CD4-positive, alpha-beta T cell treated with Interleukin-17A for 4 hours (primary cell): ENCODE measurements at regions not wholly inside any gene's neighbourhood (a gene's known extent, or its start where the extent isn't known, plus 50 kb on each side); places are given as distances from the start of the nearest gene placed in this dataset.

Source experiments
- DNase-seq: peaks from one replicate; pipeline ENCODE4 v3.0.0-alpha.2; 2020; ENCODE audit warnings: mixed read lengths

DNA sequence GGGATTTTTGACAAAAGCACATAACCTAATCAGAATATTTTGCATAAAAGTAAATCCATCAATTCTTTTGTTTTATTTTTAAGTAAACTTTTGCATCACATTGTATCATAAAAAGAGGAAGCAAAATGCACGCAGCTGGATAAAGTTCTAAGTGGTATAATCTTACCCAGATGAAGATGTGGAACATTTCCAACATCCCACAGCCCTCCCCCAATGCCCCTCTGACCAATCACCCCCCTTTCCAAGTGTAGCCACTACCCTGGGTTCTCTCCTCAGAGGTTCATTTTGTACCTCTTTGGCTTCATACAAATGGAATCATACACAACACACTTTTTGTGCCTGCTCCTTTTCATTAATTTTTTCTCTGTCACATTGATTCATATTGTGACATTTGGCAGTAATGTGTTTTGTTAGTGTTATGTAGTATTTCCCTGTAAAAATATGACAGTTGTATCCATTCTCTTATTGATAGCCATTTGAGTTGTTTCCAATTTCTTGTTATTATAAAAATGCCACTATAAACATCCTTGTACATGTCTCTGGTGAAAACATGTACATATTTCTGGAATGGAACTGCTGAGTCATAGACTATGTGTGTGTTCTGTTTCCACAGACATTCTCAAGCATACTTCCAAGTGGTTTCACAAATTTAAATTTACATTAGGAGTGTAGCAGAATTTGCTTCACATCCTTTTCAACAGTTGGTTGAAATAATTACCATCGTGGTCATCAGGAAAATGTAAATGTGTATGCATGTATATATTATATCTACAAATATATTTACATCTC, 92.9 kb upstream of the SYNDIG1 start:
- DNase-seq, result no peak

GRCh38 chr20:24373372-24373771, 96.1 kb upstream of the SYNDIG1 start:
- no peak for DNase-seq

DNA sequence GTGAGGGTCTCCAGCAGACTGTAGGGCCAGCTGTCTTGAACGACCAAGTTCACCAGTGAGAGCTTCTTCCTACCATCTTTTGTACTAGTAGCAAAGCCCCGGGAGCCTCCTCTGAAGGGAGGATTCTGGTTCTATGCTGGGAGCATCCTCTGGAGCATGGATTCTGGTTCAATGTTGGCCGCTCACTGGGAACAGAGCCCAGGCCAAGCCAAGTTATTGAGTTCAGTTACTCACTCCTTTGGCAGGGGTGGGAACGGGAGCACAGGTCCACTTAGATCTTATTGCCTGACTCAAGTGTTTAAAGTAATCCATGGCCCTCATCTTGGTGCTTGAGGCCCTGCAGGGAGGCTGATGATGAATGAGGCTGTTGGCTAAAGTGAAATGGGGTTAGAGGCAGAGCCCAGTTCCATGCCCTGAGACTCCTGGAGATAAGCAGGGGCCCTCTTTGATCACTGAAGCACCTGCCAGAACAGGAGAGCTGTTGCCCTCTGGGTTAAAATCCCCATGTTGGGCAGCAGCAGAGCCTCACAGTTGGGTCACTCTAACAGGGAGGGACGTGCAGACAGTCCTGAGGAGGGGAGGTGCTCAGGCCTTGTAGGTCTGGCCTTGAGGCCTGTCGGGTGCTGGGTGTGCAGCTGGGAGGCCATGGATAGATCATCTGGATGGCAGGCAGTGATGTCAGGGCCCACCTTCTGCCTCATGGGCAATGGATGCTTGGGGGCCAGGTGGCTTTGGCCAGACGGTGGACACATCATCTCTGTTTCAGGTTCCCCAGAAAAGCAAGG, 98.3 kb upstream of the SYNDIG1 start:
- DNase-seq, result no peak

DNA sequence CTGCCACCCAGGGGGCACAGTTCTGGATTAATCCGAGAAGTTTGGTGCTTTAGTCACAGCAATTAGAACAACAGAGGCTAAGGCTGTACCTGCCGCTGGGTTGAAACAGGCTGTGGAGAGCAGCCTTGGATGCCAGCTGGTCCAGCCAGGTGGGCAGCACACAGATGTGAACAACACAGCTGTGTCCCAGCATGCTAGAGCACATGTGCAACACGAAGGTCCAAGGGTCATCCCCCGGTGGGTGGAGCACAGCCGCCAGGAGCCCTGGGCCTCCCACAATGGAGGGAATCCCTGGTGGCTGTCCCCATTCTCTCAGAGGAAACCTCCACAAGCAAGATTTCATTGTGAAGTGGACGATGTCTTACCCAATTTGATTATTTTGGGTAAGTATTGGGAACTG, 99.2 kb upstream of the SYNDIG1 start:
- DNase-seq, result no peak

DNA sequence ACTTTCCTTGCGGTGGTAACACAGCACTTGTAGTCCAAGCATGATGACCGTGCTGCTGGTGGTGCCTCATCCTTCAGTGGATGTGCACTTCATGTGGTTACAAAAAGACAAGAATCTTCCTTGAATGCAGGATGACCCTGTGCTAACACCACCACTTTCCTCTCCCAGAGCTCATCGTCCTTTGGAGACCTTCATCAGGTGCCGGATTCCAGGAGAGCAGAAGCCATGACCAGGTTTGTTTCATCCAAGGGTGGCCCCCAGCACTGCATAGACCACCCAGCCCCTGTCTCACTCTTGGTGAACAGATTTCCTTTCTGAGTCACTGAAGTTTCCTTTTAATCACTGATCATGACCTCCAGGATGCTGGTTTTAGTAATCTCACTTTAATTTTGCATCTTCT, 101.2 kb upstream of the SYNDIG1 start:
- DNase-seq, result no peak

- DNase-seq, result no peak
Measured at GRCh38 chr20:24366336-24367004, 103.0 kb upstream of the SYNDIG1 start.

- DNase-seq, result no peak
Measured at GRCh38 chr20:24365670-24366069, 103.8 kb upstream of the SYNDIG1 start.

GRCh38 chr20:24364482-24364881, 104.9 kb upstream of the SYNDIG1 start:
- no peak for DNase-seq

DNA sequence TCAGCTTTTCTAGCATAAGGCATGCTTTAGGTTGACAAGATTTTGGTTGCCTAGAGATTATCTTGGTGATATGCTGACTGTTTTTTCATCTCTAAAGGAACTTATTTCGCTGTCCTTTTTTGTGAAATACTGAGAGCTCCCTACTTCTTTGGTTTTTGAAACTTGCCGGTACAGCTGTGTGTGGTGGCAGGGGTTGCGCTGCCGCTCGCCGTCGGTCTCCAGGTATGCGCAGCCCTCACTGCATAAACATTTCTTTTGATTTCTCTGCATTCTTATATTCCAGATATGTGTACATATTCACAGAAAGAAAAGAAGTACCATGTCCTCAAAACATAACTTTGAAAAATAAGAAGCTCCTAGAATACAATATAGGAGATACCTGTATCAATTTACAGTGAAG, 106.4 kb upstream of the SYNDIG1 start:
- DNase-seq, result no peak

DNA sequence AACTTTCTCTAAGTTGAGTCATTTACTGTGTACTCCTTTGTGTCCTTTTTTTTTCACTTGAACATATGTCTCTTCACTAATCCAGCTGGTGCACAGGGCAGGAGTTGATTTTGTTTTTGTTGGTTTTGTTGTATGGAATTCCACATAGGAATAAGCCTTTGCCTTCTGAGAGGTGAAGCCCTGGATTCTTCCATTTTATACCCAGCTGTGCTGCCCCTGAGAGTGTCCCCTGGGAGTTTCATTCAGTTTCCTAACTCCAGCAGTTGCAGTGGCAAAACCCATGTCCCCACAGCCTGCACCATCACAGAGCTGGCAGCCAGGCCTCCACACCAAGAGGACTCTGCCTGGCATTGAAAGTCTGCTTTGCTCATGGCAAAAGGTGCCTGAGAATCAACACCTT, 107.3 kb upstream of the SYNDIG1 start:
- DNase-seq, result no peak

- no peak for DNase-seq
Measured at GRCh38 chr20:24361541-24361940, 107.9 kb upstream of the SYNDIG1 start.

GRCh38 chr20:24360531-24360930, 108.9 kb upstream of the SYNDIG1 start:
- DNase-seq, result no peak

DNA sequence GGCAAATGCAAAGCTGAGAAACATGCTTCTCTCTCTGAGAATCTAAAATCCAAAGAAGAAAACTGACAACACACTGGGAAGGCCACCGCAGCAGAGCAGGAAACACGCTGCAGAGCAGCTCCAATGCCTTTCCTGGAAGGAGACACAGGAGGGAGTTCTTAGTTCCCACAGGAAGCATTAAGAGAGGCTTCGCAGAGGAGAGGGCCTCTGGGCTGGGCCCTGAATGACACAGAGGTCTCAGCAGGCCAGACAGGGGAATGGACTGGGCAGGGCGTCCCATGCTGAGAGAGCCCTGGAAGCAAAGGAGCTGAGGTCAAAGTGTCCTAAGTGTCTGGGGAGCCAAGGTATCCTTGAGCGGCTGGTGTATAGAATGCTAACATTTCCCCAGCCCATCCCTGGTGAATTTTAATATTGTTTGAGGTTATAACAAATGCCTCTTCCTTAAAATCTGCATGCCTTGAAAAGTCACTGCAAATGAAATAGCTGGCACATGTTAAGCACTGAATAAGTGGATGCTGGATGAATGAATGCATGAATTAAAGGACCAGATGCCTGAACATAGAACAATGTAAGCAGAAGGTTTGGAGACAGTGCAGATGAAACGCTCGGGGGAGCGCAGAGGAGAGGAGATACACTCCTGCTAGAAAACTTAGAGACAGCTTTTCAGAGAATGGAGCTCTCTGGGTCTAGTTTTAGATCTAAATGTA, 110.0 kb upstream of the SYNDIG1 start:
- no peak for DNase-seq

- no peak for DNase-seq
Measured at GRCh38 chr20:24357931-24358330, 111.5 kb upstream of the SYNDIG1 start.

GRCh38 chr20:24357177-24357576, 112.3 kb upstream of the SYNDIG1 start:
- DNase-seq, result no peak

DNA sequence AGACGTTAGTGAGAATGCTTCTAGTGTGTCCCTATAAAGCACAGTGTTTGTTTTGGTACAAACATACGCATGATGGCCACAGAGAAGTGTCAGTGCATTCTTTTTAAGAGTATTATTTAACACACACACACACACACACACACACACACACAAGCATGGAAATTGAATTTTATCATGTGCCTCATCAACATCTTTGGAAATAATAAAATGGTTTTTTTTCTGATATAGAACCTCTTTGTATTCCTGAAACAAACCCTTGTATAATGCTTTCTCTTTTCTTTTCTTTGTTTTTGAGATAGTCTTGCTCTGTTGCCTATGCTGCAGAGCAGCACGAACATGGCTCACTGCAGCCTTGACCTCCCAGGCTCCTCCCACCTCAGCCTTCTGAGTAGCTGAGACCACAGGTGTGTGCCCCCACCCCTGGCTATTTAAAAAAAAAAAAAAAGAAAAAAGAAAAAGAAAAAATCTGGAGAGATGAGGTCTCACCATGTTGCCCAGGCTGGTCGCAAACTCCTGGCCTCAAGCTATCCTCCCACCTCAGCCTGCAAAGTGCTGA, 116.2 kb upstream of the SYNDIG1 start:
- DNase-seq, result no peak

DNA sequence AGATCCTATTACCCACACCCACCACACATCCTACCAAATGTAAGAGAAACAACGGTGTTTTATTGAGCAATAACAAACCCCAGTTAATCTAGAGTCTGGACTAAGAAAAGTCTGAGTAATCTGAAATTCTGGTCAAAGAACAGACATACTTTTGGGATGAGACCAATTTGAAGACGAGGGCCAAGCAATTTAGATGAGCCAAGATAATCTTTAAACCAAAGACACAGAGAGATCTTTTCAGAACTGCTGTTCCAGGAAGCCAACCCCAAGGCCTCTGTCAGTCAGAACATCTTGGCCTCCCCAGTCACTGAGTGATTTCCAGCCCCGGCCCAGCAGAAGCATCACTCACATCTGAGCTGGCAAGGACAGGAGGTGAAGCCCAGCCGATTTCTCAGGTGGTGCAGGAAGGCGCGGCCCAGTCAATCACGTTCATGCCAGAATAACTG, 118.5 kb upstream of the SYNDIG1 start:
- DNase-seq, result no peak

DNA sequence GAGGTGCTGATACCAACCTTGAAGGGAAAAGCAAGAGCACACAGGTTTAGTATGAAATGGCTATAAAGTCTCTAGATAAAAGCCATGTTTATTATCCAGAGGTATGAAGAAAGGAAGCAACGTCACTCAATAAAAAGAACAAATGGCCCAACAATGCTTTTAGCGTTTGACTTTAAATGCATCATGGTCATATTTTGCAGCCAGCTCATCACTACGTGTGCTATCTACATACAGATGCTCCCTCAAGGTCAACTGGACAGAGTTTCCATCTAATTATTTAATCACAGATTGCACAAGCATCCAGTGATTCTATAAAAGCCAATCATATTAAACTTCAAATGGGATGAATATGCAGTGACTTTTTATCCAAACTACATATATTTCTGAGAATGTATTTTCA, 127.6 kb upstream of the SYNDIG1 start:
- no peak for DNase-seq

- DNase-seq, result no peak
Measured at GRCh38 chr20:24340933-24341332, 128.5 kb upstream of the SYNDIG1 start.

DNA sequence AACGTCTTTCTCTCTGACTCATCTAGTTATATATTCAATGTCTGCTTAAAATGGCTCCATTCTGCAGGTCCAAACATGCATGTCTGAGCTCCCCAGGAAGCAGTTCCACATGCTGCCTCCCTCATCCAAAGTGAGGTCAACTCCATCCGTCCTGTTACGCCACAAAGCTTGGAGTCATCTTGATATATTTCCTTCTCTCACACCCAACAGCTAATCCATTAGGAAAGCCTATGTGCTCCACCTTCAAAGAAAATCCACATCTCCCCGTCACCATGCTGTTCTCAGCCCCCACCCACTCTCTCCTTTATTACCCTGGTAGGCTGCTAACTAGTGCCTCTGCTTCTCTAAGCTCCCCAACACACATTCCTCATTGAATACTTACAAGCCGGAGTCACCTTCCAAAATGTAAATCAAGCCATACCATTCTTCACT, 130.2 kb upstream of the SYNDIG1 start:
- no peak for DNase-seq

DNA sequence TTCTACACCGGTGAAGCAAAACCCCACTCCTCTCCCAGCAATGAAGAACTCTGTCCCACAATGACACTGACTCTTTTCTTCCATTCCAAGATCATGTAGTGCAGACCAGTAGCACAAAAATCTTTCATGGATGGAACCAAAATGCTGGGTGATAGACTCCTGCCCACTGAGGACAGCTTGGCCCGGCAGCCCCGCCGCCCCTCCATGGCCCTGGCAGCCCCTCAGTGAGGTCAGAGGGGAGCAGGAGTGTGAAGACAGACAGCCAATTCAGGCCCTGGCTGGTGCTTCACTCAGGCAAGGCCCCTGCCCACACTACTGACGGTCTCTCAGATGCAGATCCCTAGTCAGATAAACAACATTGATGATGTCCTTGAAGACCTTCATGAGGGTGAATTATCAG, 131.9 kb upstream of the SYNDIG1 start:
- no peak for DNase-seq

DNA sequence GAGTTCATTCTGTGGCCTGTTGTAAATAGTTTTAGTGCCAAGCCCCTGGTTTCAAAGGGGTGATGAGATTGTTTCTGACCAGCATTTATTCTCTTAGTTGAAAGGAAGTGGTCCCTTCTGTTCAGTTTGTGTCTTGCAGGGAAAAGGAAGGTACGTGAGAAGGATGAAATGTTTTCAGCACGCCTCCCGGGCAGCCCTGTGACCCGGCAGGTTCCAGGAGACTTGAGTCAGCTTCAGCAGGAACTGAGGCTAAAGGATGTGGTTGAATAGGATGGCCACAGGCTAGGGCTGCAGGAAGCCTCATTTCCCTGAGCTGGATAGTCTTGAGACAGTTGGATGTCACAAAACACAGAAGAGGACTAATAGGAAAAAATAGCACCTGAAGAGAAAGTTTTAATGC, 132.4 kb upstream of the SYNDIG1 start:
- no peak for DNase-seq

DNA sequence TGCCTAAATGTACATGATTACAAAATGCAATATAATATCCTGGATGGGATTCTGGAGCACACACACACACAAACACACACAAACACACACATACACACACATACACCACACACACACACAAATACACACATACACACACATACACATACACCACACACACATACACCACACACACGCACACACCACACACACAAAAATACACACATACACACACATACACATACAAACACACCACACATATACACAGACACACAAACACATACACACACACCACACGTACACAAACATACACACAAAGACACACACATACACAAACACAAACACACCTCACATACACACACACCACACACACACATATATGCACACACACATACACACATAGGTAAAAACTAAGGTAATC, 134.6 kb upstream of the SYNDIG1 start:
- DNase-seq, result no peak
